HepG2 (cell line): ENCODE measurements at regions not wholly inside any gene's neighbourhood (a gene's known extent, or its start where the extent isn't known, plus 50 kb on each side); places are given as distances from the start of the nearest gene placed in this dataset.

Experiments used
- ATAC-seq: fragments of 200-7000 bp; cut with Tn5 transposase; 3 replicates; pipeline ENCODE4 v1.9.1; 2020; ENCODE audit warnings: mild to moderate bottlenecking, moderate library complexity
- BruUV-seq: library from RNA; stranded (reverse); fragments of 400-500 nt; replicated peaks from 2 replicates; lab custom pipeline; 2021; lab: Mats Ljungman, UMichigan
- CTCF ChIA-PET: fragments of 300-600 bp; formaldehyde crosslinking; extraction: SDS; loops from one replicate; lab custom pipeline; 2021; ENCODE audit warnings: low total read pairs, inconsistent platforms, low intra/inter-chr PET ratio; lab: Yijun Ruan, JAX
- POLR2A ChIA-PET: fragments of 350-600 bp; sonication (Branson Sonifier 250); formaldehyde crosslinking; loops from one replicate; lab custom pipeline; 2020; ENCODE audit warnings: antibody characterized with exemption, inconsistent platforms; lab: Yijun Ruan, JAX
- DNase-seq: peaks from one replicate; pipeline ENCODE4 v3.0.0-alpha.2; 2015; ENCODE audit warnings: low spot score
- FAIRE-seq: peaks from 3 replicates; lab custom pipeline; 2011; peaks lifted over from hg19 to GRCh38; lab: Jason Lieb, UNC
- H2AFZ ChIP-seq: one replicate; pipeline ENCODE4 v1.6.1; 2011; ENCODE audit warnings: low read length, inconsistent platforms
- H3K27ac ChIP-seq: fragments of 300-600 bp; 3 replicates; pipeline ENCODE4 v1.8.0; 2011; ENCODE audit warnings: mixed run types, mild to moderate bottlenecking, mixed read lengths, low read length, inconsistent platforms; ENCODE audit not compliant: insufficient read depth; ENCODE audit errors: extremely low read length
- H3K27me3 ChIP-seq, 2 experiments: fragments of 200-600 bp in 1 of 2; 2 replicates in 1 of 2; 3 replicates in 1 of 2; pipeline versions ENCODE4 v1.6.0 to v1.8.0; 2011; ENCODE audit warnings: low read length in 2 of 2, mild to moderate bottlenecking in 2 of 2, moderate library complexity in 2 of 2, inconsistent platforms in 1 of 2; ENCODE audit not compliant: insufficient read depth in 2 of 2, control insufficient read depth in 1 of 2
- H3K36me3 ChIP-seq, 2 experiments: fragments of 200-600 bp in 1 of 2; replicated peaks in 1 of 2; 2 replicates in 1 of 2; 3 replicates in 1 of 2; pipeline versions ENCODE4 v1.5.1 to v1.8.0; 2011; ENCODE audit warnings: low read length in 2 of 2, inconsistent platforms in 1 of 2; ENCODE audit not compliant: insufficient read depth in 2 of 2, control insufficient read depth in 1 of 2
- H3K4me1 ChIP-seq: 2 replicates; pipeline ENCODE4 v1.5.1; 2012; ENCODE audit warnings: low read length, inconsistent platforms; ENCODE audit not compliant: insufficient read depth
- H3K4me2 ChIP-seq: 2 replicates; pipeline ENCODE4 v1.6.0; 2011; ENCODE audit warnings: low read depth, low read length, inconsistent platforms
- H3K4me3 ChIP-seq, 3 experiments: fragments of 200-600 bp in 1 of 3; sonication (generic), shearing (Covaris generic) in 1 of 3; replicated peaks in 1 of 3; 2 replicates each; pipeline ENCODE4 v1.5.1; 2011 to 2016; ENCODE audit warnings: low read length in 3 of 3, inconsistent platforms in 2 of 3, low read depth in 2 of 3, mild to moderate bottlenecking in 2 of 3, control low read depth in 1 of 3, mixed read lengths in 1 of 3; ENCODE audit not compliant: insufficient read depth in 1 of 3
- H3K79me2 ChIP-seq: one replicate; pipeline ENCODE4 v1.6.1; 2011; ENCODE audit warnings: low read length, inconsistent platforms; ENCODE audit not compliant: insufficient read depth
- H3K9ac ChIP-seq: 2 replicates; pipeline ENCODE4 v1.6.0; 2011; ENCODE audit warnings: mild to moderate bottlenecking, low read depth, low read length, inconsistent platforms; ENCODE audit not compliant: insufficient read depth
- H3K9me3 ChIP-seq: 2 replicates; pipeline ENCODE4 v1.5.1; 2012; ENCODE audit warnings: mild to moderate bottlenecking, low read length
- H4K20me1 ChIP-seq: 2 replicates; pipeline ENCODE4 v1.6.0; 2011; ENCODE audit warnings: inconsistent platforms, mild to moderate bottlenecking, low read length, moderate library complexity; ENCODE audit not compliant: insufficient read depth
- AGO1 ChIP-seq: fragments of 200-400 bp; formaldehyde crosslinking; IDR thresholded peaks from 2 replicates; pipeline ENCODE4 v1.6.1; 2017; ENCODE audit warnings: mild to moderate bottlenecking, low read depth, low read length, moderate library complexity; ENCODE audit not compliant: poor library complexity, severe bottlenecking
- HMGA1 ChIP-seq: sonication (generic); formaldehyde crosslinking; conservative IDR thresholded peaks from 2 replicates; pipeline ENCODE4 v1.4.0; 2020; ENCODE audit warnings: missing genetic modification reagents
- JDP2 ChIP-seq: sonication (generic); formaldehyde crosslinking; IDR thresholded peaks from 2 replicates; pipeline ENCODE4 v1.8.1; 2022; ENCODE audit warnings: missing genetic modification reagents, borderline replicate concordance
- NFYB ChIP-seq: sonication (generic); formaldehyde crosslinking; IDR thresholded peaks from 2 replicates; pipeline ENCODE4 v1.4.0; 2020; ENCODE audit warnings: missing genetic modification reagents
- NKX3-1 ChIP-seq: sonication (generic); formaldehyde crosslinking; IDR thresholded peaks from 2 replicates; pipeline ENCODE4 v1.5.0; 2020; ENCODE audit warnings: missing genetic modification reagents
- ZNF264 ChIP-seq: sonication (generic); formaldehyde crosslinking; IDR thresholded peaks from 2 replicates; pipeline ENCODE4 v1.4.0; 2020; ENCODE audit warnings: missing genetic modification reagents
- ZNF558 ChIP-seq: sonication (generic); formaldehyde crosslinking; IDR thresholded peaks from 2 replicates; pipeline ENCODE4 v1.9.0; 2022; ENCODE audit warnings: mild to moderate bottlenecking, missing genetic modification reagents, borderline replicate concordance
- ZNF7 ChIP-seq: IDR thresholded peaks from 2 replicates; pipeline ENCODE4 v1.6.1; 2016; ENCODE audit warnings: missing biosample characterization, missing genetic modification reagents
- WGBS: methylation state at CpG from one replicate; pipeline ENCODE4 v1.1.6; 2017; ENCODE audit warnings: low lambda C conversion rate; 5-methylcytosine and 5-hydroxymethylcytosine counted together
- in situ Hi-C: cut with HindIII; loops from 2 replicates; pipeline ENCODE4 v1.10.0; 2017; ENCODE audit warnings: low pct_unique_long_range_greater_than_20kb; ENCODE audit not compliant: extremely low pct_ligation_motif_present
- intact Hi-C: fragments of 100-400 bp; cut with micrococcal nuclease; formaldehyde crosslinking; loops from one replicate; pipeline ENCODE4 v1.10.0; 2022; ENCODE audit not compliant: unreplicated experiment
- TF ChIP-seq, protein P1 (sequence below): sonication (generic); formaldehyde crosslinking; IDR thresholded peaks from 2 replicates; pipeline ENCODE4 v1.5.0; 2020; ENCODE audit warnings: missing genetic modification reagents
- TF ChIP-seq, protein P2 (sequence below): sonication (generic); formaldehyde crosslinking; IDR thresholded peaks from 2 replicates; pipeline ENCODE4 v1.8.0; 2022; ENCODE audit warnings: mild to moderate bottlenecking, missing genetic modification reagents, borderline replicate concordance
- TF ChIP-seq, protein P3 (sequence below), 2 experiments: sonication (generic) in 1 of 2; formaldehyde crosslinking in 1 of 2; IDR thresholded peaks; 2 replicates each; pipeline versions ENCODE4 v1.5.1 to v1.6.1; 2011 to 2020; ENCODE audit warnings: borderline replicate concordance in 1 of 2, low read depth in 1 of 2, low read length in 1 of 2, mild to moderate bottlenecking in 1 of 2, missing genetic modification reagents in 1 of 2, moderate library complexity in 1 of 2

DNA sequence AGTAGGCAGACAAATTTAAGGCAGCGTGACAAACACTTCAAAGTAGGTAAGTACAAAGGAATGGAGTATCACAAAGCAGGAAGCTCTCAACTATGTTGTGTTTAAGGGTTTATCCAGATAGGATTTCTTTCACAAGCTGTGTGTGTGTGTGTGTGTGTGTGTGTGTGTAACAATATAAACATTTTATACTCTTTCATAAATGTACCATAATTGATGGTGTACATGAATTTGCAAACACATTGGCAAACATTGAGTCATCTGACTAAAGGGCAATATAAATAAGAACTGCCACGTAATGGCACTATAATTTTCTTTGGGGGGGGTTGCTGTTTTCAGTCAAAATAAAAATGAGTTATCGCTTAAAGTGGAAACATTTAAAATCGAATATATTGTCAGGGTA lies 1004.4 kb upstream of the DDX18 start:
- WGBS: 11% methylated on average over 4 of the region's 4 CpGs

More for the DNA sequence above, 1004.4 kb upstream of the DDX18 start:
- no peak overlapping the region for H3K27ac ChIP-seq
- no peak overlapping the region for H2AFZ ChIP-seq
- no peaks in the 10 kb centered on the region for H3K4me1 ChIP-seq
- H4K20me1 ChIP-seq: no peaks in the 10 kb centered on the region
- H3K4me3 ChIP-seq: no peak overlapping the region
- ATAC-seq (no peak), FAIRE-seq (no peak), DNase-seq (no peak)
- intact Hi-C loops (no loop called here), in situ Hi-C loops (no loop called here)
- ChIA-PET CTCF (no interaction called here), POLR2A (no interaction called here)
- H3K36me3 ChIP-seq: no peaks in the 10 kb centered on the region
- H3K79me2 ChIP-seq: no peaks in the 10 kb centered on the region
- no peak overlapping the region for H3K9ac ChIP-seq
- H3K4me2 ChIP-seq: no peak overlapping the region
- peaks cover 82% of the 10 kb centered on the region for H3K9me3 ChIP-seq
- TF ChIP-seq, protein P1, sequence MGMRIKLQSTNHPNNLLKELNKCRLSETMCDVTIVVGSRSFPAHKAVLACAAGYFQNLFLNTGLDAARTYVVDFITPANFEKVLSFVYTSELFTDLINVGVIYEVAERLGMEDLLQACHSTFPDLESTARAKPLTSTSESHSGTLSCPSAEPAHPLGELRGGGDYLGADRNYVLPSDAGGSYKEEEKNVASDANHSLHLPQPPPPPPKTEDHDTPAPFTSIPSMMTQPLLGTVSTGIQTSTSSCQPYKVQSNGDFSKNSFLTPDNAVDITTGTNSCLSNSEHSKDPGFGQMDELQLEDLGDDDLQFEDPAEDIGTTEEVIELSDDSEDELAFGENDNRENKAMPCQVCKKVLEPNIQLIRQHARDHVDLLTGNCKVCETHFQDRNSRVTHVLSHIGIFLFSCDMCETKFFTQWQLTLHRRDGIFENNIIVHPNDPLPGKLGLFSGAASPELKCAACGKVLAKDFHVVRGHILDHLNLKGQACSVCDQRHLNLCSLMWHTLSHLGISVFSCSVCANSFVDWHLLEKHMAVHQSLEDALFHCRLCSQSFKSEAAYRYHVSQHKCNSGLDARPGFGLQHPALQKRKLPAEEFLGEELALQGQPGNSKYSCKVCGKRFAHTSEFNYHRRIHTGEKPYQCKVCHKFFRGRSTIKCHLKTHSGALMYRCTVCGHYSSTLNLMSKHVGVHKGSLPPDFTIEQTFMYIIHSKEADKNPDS (CRISPR knock-in tag): no peak
- TF ChIP-seq NKX3-1 (CRISPR knock-in tag): no peak
- no peak for TF ChIP-seq ZNF7 (CRISPR knock-in tag)
- TF ChIP-seq NFYB: no peak
- TF ChIP-seq, protein P2, sequence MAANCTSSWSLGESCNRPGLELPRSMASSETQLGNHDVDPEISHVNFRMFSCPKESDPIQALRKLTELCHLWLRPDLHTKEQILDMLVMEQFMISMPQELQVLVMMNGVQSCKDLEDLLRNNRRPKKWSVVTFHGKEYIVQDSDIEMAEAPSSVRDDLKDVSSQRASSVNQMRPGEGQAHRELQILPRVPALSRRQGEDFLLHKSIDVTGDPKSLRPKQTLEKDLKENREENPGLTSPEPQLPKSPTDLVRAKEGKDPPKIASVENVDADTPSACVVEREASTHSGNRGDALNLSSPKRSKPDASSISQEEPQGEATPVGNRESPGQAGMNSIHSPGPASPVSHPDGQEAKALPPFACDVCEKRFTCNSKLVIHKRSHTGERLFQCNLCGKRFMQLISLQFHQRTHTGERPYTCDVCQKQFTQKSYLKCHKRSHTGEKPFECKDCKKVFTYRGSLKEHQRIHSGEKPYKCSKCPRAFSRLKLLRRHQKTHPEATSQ: no peak
- TF ChIP-seq, protein P3, sequence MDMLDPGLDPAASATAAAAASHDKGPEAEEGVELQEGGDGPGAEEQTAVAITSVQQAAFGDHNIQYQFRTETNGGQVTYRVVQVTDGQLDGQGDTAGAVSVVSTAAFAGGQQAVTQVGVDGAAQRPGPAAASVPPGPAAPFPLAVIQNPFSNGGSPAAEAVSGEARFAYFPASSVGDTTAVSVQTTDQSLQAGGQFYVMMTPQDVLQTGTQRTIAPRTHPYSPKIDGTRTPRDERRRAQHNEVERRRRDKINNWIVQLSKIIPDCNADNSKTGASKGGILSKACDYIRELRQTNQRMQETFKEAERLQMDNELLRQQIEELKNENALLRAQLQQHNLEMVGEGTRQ (IDR thresholded peaks at IDR 0.05; ENCODE audit: low read depth, low read length): no peak
- TF ChIP-seq, protein P3 (CRISPR knock-in tag; IDR thresholded peaks at IDR 0.05; ENCODE audit: borderline replicate concordance): no peak
- no peak for TF ChIP-seq ZNF558
- no peak for TF ChIP-seq ZNF264 (CRISPR knock-in tag)
- TF ChIP-seq AGO1: no peak
- TF ChIP-seq JDP2 (CRISPR knock-in tag): no peak
- no peak for TF ChIP-seq HMGA1 (CRISPR knock-in tag)
- no peaks in the 10 kb centered on the region for H3K27me3 ChIP-seq
- no TSS peak for BruUV-seq
